NOMO-1 treated with DMSO at 0.1 percent for 48 hours (cell line): ENCODE measurements at regions not wholly inside any gene's neighbourhood (a gene's known extent, or its start where the extent isn't known, plus 50 kb on each side); places are given as distances from the start of the nearest gene placed in this dataset.
"Not testable (repeated sequence)": the region's sequence is repeated elsewhere in the genome, so short reads cannot be mapped to it uniquely, and the experiment has no call there.

Source experiments
- DNase-seq: peaks from one replicate; lab custom pipeline; 2025; ENCODE audit not compliant: unreplicated experiment; lab: John Stamatoyannopoulos, UW

GRCh38 chr6:75031102-75031501 is 174.8 kb downstream of the COL12A1 start:
- DNase-seq = not testable (repeated sequence)

DNA sequence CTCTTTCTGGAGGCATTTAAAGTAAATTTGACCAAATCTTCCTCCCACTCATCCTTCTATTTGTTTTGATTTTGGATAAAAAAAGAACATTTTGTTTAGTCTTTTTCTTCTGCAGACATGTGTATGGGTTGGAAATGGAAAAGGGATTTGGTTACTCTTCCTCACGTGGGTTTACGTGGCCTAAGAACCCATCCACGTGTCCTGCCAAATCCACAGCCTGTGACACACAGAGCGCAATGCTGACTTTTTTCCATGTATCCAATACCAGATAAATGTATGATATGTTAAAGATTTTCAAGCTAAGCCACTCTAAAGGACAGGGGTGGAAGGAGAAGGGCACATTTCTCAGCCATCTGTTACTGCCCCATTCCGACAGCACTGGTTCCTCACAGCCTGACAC is 176.5 kb downstream of the COL12A1 start:
- DNase-seq = no peak

- no peak for DNase-seq
Observed at GRCh38 chr6:75025371-75025770, 180.5 kb downstream of the COL12A1 start.

- DNase-seq = no peak
Observed at GRCh38 chr6:75024828-75025227, 181.0 kb downstream of the COL12A1 start.

GRCh38 chr6:75023634-75024033 is 182.2 kb downstream of the COL12A1 start:
- DNase-seq = no peak

DNA sequence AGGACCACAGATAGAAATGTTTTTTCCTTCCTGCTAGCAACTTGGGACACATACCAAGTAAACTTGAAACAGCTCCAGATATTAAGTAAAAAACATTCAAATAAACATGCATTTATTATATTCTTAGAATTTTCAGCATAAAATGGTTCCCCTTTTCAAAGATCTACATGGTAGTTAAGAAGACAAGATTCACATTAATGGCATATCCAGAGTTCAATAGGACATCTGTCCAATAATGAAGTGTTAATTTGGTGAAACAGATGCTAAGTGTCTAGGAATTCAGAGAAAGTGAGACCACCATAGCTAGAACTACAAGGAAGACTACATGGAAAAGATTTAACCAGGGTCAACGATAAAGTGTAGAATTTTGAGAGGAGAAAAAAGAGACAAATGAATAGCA is 184.9 kb downstream of the COL12A1 start:
- DNase-seq = no peak

- DNase-seq = no peak
Observed at GRCh38 chr6:75020376-75020775, 185.5 kb downstream of the COL12A1 start.

- no peak for DNase-seq
Observed at GRCh38 chr6:75012018-75012417, 193.8 kb downstream of the COL12A1 start.

GRCh38 chr6:75003984-75004383 is 201.9 kb downstream of the COL12A1 start:
- DNase-seq = not testable (repeated sequence)

GRCh38 chr6:74997646-74998045 is 208.2 kb downstream of the COL12A1 start:
- no peak for DNase-seq

- no peak for DNase-seq
Observed at GRCh38 chr6:74993136-74993535, 212.7 kb downstream of the COL12A1 start.

DNA sequence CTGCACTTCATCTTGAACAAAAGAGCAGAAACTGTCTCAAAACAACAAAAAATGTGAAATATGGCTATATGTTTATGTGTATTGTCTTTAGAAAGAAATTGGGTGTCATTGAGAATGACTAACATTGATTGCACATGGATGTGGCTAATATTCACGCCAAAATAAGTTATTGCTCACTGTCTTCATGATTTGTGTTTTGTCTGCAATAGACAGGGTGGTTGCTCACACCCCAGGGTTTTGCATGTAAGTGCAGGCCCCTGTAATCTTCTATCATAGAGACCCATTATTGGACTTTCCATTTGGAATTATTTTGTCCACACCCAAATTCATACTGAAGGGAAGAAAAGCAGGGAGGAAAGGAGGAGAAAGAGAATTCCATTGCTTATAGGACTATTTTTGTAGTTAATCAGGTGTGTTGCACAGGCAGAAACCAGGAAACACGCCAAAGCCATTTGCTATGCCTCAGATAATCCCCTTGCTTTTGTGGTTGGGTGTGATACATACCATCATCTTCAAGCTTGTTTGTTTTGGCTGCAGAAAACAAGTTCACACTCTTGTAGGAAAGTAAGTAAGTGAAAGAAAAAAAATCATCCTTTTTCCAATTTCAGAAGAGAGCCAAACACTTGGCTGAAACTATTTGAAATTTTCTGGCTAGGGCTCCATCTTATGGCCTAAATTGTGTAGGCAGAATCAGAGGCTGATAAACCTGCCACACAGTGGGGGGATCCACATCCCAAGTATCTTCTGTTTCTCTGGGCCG is 214.1 kb downstream of the COL12A1 start:
- DNase-seq = no peak

DNA sequence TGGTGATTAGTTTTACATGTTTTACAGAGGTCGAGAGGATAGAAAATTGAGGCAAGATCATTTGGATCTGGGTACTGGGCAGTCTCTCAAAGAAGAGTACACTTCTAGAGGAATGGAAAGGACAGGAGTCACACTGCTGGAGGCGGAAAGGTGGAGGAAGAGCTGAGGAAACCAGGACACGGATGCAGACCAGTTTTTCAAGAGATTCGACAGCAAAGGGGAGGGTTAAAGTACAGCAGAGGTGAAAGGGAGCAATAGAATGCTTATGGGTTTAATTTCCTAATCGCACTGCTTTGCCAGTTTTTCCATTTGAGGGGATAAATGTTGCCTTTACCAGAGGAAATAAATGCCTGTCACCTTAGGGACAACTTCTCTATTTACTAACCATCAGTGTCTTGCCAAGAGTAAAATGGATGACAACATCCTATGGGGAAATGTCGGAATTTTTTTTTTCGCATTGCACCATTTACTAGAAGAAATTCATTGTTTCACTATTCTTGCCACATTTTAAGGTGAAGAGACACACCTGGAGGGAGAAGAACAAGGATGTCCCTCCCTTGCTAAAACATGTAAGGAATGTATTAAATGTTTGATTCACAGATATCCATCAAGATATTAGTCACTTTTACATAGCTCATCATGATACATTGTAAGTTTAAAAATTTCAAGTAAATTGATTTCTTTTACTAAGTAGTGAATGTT is 226.6 kb downstream of the COL12A1 start:
- no peak for DNase-seq

GRCh38 chr6:74976701-74977100 is 229.2 kb downstream of the COL12A1 start:
- no peak for DNase-seq

DNA sequence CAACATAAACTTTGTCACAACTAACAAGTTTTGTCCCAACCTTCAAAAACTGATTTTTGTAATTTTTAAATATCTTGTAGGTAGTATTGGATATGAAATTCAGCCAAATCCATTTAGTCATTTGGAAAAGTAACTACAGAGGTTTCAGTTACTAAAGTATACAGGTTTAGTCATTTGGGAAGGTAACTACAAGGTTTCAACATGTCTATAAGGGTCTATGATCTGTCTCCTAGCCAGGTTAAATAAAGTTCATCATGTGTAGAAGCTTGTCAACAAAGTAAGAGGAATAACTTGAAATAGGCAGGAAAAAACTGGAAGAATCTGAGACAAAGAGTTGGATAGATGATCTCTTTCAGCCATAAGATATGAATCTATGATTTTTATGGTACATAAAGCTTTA is 229.8 kb downstream of the COL12A1 start:
- no peak for DNase-seq

GRCh38 chr6:74973591-74973990 is 232.3 kb downstream of the COL12A1 start:
- no peak for DNase-seq

DNA sequence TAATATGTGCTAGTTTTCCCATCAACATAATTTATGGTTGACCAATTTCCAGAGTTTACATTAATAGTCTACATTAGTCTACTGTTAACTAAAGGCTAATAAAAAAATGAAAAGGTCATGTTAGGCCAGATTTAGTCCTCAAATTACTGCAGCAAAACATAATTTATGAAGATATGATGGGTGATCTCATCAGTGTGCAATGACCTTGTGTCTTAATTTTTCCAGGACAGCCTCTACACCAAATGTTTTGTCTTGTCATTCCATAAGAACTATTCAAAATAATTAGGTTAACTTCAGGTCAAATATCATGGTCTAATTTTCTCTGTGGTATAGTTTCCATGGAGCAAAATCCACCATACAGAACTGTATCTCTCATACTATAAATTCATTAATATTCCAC is 234.2 kb downstream of the COL12A1 start:
- DNase-seq = no peak

DNA sequence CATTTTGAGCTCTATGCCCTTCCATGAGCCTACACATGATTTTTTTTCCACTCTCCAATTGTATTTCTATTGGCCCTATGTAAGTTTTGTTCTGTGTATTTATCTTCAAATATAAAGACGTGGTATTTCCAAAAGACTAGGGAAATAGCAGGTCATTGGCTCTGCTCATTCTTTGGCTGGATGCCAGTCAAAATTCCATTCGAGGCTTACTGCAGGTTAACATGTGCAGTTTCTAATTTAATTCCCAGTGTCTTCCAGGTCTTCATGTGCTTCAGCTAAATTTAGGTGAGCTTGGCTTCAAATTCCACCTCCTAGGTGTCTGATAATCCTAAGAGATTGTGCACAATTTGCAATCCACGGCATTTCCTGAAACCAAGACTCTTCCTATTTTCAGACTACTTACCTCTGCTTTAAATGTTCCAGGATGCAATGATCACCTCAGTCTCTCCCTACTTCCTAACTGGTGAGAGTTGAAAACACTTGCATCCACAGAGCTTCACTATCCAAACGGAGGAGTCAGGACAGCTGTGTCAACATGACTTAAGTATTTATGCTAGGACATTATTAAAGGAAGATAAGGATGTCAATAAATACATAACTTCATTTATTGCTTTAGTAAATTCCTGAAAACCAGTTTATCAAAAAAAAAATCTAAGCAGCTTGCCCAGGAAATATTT is 236.1 kb downstream of the COL12A1 start:
- no peak for DNase-seq

DNA sequence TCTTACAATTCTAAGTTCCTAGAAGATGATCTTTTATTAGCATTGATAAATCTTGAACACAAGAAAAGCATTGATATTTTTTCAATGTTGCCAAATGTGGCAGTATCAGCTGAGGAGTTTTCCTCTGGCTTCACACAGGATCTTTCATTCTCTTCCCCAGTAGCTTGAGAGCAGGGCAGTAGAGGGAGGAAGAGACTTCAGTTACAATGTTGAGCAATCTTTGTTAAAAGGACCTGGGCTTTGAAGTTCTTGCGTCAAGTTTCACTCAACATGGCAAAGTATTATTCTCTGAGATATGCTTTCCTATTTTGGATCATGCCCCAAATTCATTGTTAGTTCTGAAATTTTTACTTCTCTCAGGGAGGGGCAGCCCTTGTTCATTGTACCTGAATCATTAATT is 238.0 kb downstream of the COL12A1 start:
- DNase-seq = no peak

DNA sequence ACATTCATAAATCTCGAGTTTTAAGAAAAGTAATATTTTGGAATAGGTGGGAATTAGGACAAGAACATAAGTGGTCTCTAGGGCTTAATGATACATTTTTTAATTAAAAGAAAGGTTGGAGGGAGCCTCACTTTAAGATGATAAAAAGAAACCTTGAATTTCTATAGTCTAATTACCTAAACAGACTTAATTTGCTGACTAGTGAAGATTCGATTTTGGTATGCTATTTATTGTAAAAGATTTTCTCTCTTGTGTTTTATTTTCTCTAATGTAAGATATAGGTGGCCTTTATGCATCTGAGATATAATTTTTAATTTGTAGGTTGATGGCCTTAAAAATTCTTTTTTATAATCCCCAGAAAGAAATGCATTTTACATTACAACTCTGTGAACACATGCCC is 239.1 kb downstream of the COL12A1 start:
- no peak for DNase-seq

- no peak for DNase-seq
Observed at GRCh38 chr6:74964871-74965441, 240.9 kb downstream of the COL12A1 start.
